Common myeloid progenitor, CD34-positive (primary cell): ENCODE measurements at regions not wholly inside any gene's neighbourhood (a gene's known extent, or its start where the extent isn't known, plus 50 kb on each side); places are given as distances from the start of the nearest gene placed in this dataset.

Source experiments
- CTCF ChIA-PET: fragments of 350-600 bp; sonication (Branson Sonifier 250); formaldehyde crosslinking; loops from one replicate; lab custom pipeline; 2021; ENCODE audit warnings: antibody characterized with exemption; lab: Charles Lee
- POLR2A ChIA-PET: fragments of 350-600 bp; sonication (Branson Sonifier 250); formaldehyde crosslinking; loops from one replicate; lab custom pipeline; 2021; ENCODE audit warnings: antibody characterized with exemption; lab: Charles Lee
- DNase-seq, 3 donors: peaks; one replicate each; pipeline versions ENCODE4 v3.0.0 to v3.0.0-alpha.2; 2013
- H3K27ac ChIP-seq, 2 experiments: 1 replicate in 1 of 2; 2 replicates in 1 of 2; pipeline ENCODE4 v1.7.0; 2013; ENCODE audit warnings: inconsistent platforms in 2 of 2, low read length in 2 of 2, mild to moderate bottlenecking in 2 of 2, low read depth in 1 of 2, moderate library complexity in 1 of 2; ENCODE audit not compliant: severe bottlenecking in 2 of 2, insufficient read depth in 1 of 2, poor library complexity in 1 of 2
- H3K27me3 ChIP-seq, 5 experiments: replicated peaks in 2 of 5; 1 replicate in 3 of 5; 2 replicates in 2 of 5; pipeline versions ENCODE4 v1.6.1 to v1.7.0; 2013; ENCODE audit warnings: low read length in 4 of 5, mild to moderate bottlenecking in 2 of 5, moderate library complexity in 2 of 5, inconsistent platforms in 1 of 5; ENCODE audit not compliant: insufficient read depth in 5 of 5, control insufficient read depth in 4 of 5
- H3K36me3 ChIP-seq, 4 experiments: 1 replicate in 2 of 4; 2 replicates in 2 of 4; pipeline versions ENCODE4 v1.6.1 to v1.7.0; 2013; ENCODE audit warnings: low read length in 3 of 4, control low read depth in 1 of 4, mild to moderate bottlenecking in 1 of 4; ENCODE audit not compliant: control insufficient read depth in 4 of 4, insufficient read depth in 4 of 4
- H3K4me1 ChIP-seq, 4 experiments: 1 replicate in 3 of 4; 2 replicates in 1 of 4; pipeline versions ENCODE4 v1.6.1 to v1.7.1; 2013; ENCODE audit warnings: low read length in 3 of 4, mild to moderate bottlenecking in 3 of 4, control low read depth in 1 of 4, inconsistent platforms in 1 of 4, moderate library complexity in 1 of 4; ENCODE audit not compliant: control insufficient read depth in 4 of 4, insufficient read depth in 4 of 4; ENCODE audit errors: control extremely low read depth in 1 of 4
- H3K4me3 ChIP-seq, 7 experiments: 1 replicate in 4 of 7; 2 replicates in 3 of 7; pipeline versions ENCODE4 v1.5.1 to v1.7.0; 2013; ENCODE audit warnings: mild to moderate bottlenecking in 7 of 7, low read length in 6 of 7, moderate library complexity in 6 of 7, inconsistent platforms in 2 of 7, low read depth in 2 of 7, control low read depth in 1 of 7; ENCODE audit not compliant: insufficient read depth in 4 of 7, control insufficient read depth in 1 of 7; ENCODE audit errors: extremely low read depth in 1 of 7
- H3K9me3 ChIP-seq, 5 experiments: 1 replicate in 4 of 5; 2 replicates in 1 of 5; pipeline versions ENCODE4 v1.6.1 to v1.7.1; 2013; ENCODE audit warnings: low read length in 4 of 5, mild to moderate bottlenecking in 2 of 5, inconsistent platforms in 1 of 5, low read depth in 1 of 5, moderate library complexity in 1 of 5; ENCODE audit not compliant: control insufficient read depth in 4 of 5, insufficient read depth in 2 of 5; ENCODE audit errors: control extremely low read depth in 1 of 5
- WGBS: methylation state at CpG from one replicate; pipeline ENCODE4 v1.1.5; 2013; ENCODE audit not compliant: insufficient coverage; 5-methylcytosine and 5-hydroxymethylcytosine counted together

DNA sequence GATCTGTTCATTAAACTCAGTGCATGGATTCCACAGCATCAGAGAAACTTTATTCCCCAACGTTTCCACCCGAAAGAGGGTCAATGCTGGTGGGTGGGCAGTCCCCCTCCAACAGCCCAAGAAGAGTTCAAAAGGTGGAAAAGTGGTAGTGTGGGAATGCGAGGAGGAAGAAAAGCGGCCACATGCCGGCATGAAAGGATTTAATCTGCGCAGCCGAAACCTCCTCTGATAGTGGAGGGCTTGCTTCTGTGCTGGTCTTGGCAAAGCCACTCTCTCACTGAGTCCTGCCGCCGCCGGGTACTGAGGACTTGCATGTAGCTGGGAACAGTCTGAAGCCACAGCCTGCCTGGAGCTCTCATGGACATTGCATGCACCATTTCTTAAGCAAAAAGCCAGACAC is 136.2 kb upstream of the ZNF536 start:
- ChIA-PET POLR2A (no interaction called here), CTCF (no interaction called here)
- 14% methylated on average over 5 of the region's 10 CpGs for WGBS
- Histone ChIP-seq H3K9me3 (no peaks in the 10 kb centered on the region), H3K27me3 (peaks cover 0 to 80% (median 33%) of the 10 kb centered on the region in 5 experiments), H3K27ac (no peak overlapping the region), H3K4me3 (no peak overlapping the region), H3K36me3 (no peaks in the 10 kb centered on the region), H3K4me1 (no peaks in the 10 kb centered on the region)
- DNase-seq, result no peak

DNA sequence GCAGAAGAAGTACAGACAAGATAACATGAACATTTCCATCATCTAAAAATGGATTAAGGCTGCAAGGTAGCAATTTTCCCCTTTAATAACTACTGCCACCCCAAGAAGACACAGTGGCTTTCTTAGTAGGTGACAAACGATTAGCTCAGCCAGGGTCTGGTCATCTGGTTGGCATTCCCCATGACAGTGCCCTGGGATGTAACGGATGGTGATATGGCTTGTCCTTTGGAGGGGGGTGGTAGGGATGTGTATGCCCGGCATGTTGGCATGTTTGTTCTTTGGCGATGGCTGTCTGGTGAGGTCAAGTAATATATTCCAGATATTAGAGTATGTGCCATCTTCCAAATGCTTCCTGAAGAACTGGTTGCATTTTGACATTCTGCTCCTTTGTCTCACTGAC is 135.6 kb upstream of the ZNF536 start:
- POLR2A ChIA-PET, result no interaction called here
- H3K4me3 ChIP-seq, result no peak overlapping the region
- 40% methylated on average over 1 of the region's 4 CpGs for WGBS

DNA sequence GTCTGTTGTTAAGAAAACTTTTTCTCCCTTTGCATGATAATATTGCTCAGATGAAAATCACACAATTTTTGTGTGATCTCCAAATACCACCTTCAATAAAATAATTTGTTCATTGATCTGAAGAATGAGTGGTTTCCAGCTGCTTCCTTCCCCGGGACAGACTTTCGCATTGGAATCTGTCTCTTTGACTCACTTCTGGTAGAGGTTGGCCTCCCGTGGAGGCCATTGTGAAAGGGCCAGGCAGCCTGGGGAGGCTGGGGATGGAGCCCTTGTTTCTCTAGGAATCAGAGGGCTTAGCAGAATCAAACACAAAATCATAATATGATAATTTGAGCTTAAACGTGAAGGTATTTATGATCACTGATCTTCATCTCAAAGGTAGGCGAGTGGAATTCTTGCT is 135.0 kb upstream of the ZNF536 start:
- 69% methylated on average over 5 of the region's 5 CpGs for WGBS
- DNase-seq, result no peak
- CTCF ChIA-PET, result interaction anchor here (1.0 kb wide), 1 partner anchor 14 kb away, joined by 3 read pairs; no protein-coding TSS in a partner anchor
- H3K27ac ChIP-seq, result no peak overlapping the region
- no peak overlapping the region for H3K4me3 ChIP-seq
- POLR2A ChIA-PET, result no interaction called here
- no peaks in the 10 kb centered on the region for H3K4me1 ChIP-seq
- H3K9me3 ChIP-seq, result no peaks in the 10 kb centered on the region
- peaks cover 0 to 75% (median 31%) of the 10 kb centered on the region in 5 experiments for H3K27me3 ChIP-seq
- H3K36me3 ChIP-seq, result no peaks in the 10 kb centered on the region

More for the DNA sequence above, 135.6 kb upstream of the ZNF536 start:
- Histone ChIP-seq H3K9me3 (no peaks in the 10 kb centered on the region), H3K36me3 (no peaks in the 10 kb centered on the region), H3K27ac (no peak overlapping the region), H3K4me1 (no peaks in the 10 kb centered on the region), H3K27me3 (peaks cover 0 to 75% (median 33%) of the 10 kb centered on the region in 5 experiments)
- no peak for DNase-seq
- CTCF ChIA-PET, result no interaction called here

DNA sequence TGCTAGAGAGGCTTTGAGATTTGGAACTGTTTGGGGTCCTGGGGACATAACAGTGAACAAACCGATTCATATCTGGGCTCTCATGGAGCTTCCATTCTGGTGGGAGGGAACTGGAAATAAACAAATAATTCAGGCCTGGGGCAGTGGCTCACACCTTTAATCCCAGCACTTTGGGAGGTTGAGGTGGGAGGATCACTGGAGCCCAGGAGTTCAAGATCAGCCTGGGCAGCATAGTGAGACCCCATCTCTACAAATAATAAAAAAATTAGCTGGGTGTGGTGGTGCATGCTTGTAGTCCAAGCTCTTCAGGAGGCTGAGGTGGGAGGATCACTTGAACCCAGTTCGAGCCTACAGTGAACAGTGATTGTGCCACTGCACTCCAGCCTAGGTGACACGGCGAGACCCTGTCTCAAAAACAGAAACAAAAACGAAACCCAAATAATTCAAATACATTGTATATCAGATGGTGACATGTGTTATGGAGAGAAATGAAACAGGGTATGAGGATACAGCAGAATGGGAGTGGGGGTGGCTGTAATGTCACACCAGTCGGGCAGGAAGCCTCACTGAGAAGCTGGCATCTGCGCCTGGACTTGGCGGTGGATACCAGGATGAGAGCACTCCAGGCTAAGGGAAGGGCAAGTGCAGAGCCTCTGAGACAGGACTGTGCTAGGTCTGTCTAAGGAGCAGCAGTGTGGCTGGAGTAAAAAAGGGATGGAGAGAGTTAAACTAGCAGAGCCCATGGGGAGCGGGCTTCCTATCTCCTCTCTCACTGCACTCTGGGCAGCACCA is 131.1 kb upstream of the ZNF536 start:
- ChIA-PET POLR2A (no interaction called here), CTCF (no interaction called here)
- no peak for DNase-seq
- Histone ChIP-seq H3K27ac (no peak overlapping the region), H3K36me3 (no peaks in the 10 kb centered on the region), H3K4me1 (no peaks in the 10 kb centered on the region), H3K27me3 (peaks cover 0 to 65% (median 25%) of the 10 kb centered on the region in 5 experiments), H3K4me3 (no peak overlapping the region), H3K9me3 (peaks cover 0 to 2% (median 0%) of the 10 kb centered on the region in 5 experiments)
- WGBS, result 88% methylated on average over 6 of the region's 9 CpGs

DNA sequence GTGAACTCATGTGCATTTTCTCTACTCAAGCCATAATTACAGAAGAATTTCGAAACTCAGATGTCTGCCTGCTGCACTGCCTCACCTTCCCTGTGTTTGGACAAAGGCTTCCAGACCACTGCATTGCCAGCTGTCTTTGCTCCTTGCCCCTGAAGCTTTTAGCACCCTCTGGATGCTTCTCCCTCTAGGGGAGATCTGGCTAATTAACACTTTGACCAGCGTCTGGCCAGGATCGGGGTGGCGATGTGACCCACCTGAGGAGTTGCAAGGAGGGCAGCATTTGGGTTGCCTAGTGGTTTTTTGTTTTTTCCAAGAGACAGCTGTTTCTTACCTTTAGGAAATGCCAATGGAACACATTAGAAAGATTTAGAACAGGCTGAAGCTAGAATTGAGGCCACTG is 127.7 kb upstream of the ZNF536 start:
- Histone ChIP-seq H3K4me1 (no peaks in the 10 kb centered on the region), H3K27ac (no peak overlapping the region), H3K9me3 (peaks cover 0 to 2% (median 0%) of the 10 kb centered on the region in 5 experiments), H3K4me3 (no peak overlapping the region), H3K36me3 (no peaks in the 10 kb centered on the region), H3K27me3 (peaks cover 0 to 62% (median 16%) of the 10 kb centered on the region in 5 experiments)
- DNase-seq, result no peak
- CTCF ChIA-PET, result no interaction called here
- POLR2A ChIA-PET, result no interaction called here
- WGBS, result 65% methylated on average over 3 of the region's 4 CpGs

DNA sequence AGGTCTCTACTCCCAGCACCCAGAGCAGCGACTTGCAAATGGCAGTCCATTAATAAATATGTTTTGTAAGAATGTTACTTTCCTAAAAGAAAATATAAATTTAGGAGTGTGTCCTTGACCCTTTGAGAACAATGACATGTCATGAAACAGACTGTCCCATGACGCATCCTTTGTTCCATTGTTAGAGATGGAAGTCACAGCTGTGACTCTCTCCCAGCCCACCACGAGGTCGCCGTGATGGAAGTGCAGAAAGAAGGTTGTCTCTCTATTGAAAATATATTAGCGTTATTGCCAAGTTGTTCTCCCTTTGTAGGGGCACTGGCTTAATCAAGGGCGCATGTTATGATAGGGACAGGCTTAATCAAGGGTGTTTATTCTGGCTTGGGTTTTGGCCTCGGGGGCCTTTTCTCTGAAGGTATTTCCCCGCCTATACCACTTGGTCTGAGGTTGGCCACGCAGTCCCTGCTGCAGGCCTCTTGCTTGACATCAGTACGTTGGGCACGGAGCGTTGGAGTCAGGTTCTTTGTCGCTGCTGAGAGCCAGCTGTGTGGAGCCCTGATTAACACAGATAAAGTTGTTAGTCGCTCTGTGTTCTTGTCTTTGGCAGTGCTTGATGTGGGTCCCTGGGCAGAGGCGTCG is 126.7 kb upstream of the ZNF536 start:
- Histone ChIP-seq H3K27ac (no peak overlapping the region), H3K36me3 (no peaks in the 10 kb centered on the region), H3K9me3 (peaks cover 0 to 3% (median 0%) of the 10 kb centered on the region in 5 experiments), H3K27me3 (peaks cover 0 to 68% (median 16%) of the 10 kb centered on the region in 5 experiments), H3K4me1 (no peaks in the 10 kb centered on the region), H3K4me3 (no peak overlapping the region)
- DNase-seq, result no peak
- ChIA-PET POLR2A (no interaction called here), CTCF (no interaction called here)
- WGBS, result 91% methylated on average over 11 of the region's 17 CpGs

DNA sequence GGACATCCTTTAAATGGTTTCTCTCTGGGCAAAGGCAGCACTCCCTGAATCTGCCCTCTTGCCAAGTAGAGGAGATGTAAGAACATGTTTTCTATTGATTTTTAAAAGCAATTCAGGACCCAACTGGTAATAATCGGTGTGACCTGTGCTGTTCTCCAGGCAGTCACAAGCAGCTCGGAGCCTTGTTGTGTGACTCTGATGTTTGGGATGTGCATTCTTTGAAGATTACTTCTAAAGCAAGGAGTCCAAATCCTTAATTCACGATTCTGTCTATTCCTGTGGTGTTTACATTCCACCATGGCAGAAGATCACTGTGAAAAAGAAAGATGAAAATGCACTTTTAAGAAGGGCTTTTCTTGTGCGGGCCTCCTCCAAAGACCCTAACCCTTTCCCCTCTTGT is 122.3 kb upstream of the ZNF536 start:
- H3K4me1 ChIP-seq, result no peaks in the 10 kb centered on the region
- 80% methylated on average over 1 of the region's 4 CpGs for WGBS
- ChIA-PET CTCF (no interaction called here), POLR2A (no interaction called here)
- H3K36me3 ChIP-seq, result no peaks in the 10 kb centered on the region
- H3K27ac ChIP-seq, result no peak overlapping the region
- no peak overlapping the region for H3K4me3 ChIP-seq
- DNase-seq, result no peak
- H3K27me3 ChIP-seq, result peaks cover 9 to 86% (median 27%) of the 10 kb centered on the region in 5 experiments
- H3K9me3 ChIP-seq, result peaks cover 0 to 3% (median 0%) of the 10 kb centered on the region in 5 experiments
